ENCODE measurements at regions not wholly inside any gene's neighbourhood (a gene's known extent, or its start where the extent isn't known, plus 50 kb on each side); places are given as distances from the start of the nearest gene placed in this dataset.

DNA sequence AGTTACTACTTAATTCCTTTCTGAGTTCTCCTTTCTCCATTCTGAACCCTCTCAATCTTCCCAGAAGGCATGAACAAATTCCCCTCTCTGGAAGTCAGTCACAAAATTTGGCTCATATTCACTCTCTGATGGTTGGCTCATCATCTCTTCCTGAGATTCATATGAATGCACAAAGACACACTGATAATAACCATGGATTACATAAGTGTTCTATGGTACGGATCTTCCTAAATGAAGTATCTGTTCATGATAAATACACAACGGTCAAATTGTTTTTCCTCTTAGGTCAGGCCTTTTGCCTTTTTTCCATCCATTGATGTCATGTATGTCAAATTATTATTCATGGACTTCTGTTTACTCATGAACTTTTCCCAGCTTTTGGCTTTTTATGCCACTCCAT is 162.6 kb downstream of the P2RY1 start (continued):
- TF ChIP-seq, protein P1, sequence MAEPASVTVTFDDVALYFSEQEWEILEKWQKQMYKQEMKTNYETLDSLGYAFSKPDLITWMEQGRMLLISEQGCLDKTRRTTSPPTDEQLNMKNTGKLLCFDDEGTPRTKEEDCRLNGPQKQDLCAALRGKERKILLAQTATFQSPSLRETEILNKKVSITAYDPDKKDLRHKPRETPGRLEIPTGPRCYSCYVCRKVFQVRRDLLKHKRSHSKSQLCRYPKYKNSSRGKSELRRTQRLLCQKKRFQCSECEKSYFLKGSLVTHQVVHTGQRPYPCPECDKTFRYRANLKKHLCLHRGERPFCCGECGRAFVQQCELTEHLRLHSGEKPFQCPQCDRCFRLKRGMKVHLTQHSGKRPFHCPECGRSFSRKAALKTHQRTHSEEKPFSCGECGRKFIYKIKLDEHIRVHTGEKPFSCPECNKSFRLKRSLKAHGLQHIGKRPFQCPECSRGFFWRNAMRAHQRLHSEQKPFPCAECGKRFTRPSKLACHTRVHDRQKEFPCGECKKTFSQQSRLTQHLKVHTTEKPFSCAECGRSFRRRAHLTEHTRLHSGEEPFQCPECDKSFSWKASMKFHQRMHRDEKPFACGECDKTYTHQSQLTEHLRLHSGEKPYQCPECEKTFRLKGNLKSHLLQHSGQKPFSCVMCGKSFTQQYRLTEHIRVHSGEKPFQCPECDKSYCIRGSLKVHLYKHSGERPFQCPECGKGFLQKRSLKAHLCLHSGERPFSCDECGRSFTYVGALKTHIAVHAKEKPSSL (CRISPR knock-in tag; conservative IDR thresholded peaks at IDR 0.05) = no peak
- TF ChIP-seq KAT7 (CRISPR knock-in tag; IDR thresholded peaks at IDR 0.05; ENCODE audit: borderline replicate concordance) (no peak), PRRX2 (CRISPR knock-in tag; IDR thresholded peaks at IDR 0.05) (no peak), SMAD4 (CRISPR knock-in tag; IDR thresholded peaks at IDR 0.05) (no peak), ATF1 (CRISPR knock-in tag; IDR thresholded peaks at IDR 0.05) (no peak), SP1 (CRISPR knock-in tag; conservative IDR thresholded peaks at IDR 0.05) (no peak), TEAD1 (CRISPR knock-in tag; IDR thresholded peaks at IDR 0.05) (no peak), ZNF416 (CRISPR knock-in tag; IDR thresholded peaks at IDR 0.05) (no peak)
- TF ChIP-seq, protein P2, sequence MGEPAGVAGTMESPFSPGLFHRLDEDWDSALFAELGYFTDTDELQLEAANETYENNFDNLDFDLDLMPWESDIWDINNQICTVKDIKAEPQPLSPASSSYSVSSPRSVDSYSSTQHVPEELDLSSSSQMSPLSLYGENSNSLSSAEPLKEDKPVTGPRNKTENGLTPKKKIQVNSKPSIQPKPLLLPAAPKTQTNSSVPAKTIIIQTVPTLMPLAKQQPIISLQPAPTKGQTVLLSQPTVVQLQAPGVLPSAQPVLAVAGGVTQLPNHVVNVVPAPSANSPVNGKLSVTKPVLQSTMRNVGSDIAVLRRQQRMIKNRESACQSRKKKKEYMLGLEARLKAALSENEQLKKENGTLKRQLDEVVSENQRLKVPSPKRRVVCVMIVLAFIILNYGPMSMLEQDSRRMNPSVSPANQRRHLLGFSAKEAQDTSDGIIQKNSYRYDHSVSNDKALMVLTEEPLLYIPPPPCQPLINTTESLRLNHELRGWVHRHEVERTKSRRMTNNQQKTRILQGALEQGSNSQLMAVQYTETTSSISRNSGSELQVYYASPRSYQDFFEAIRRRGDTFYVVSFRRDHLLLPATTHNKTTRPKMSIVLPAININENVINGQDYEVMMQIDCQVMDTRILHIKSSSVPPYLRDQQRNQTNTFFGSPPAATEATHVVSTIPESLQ (CRISPR knock-in tag; IDR thresholded peaks at IDR 0.05) = no peak
- TF ChIP-seq, protein P3, sequence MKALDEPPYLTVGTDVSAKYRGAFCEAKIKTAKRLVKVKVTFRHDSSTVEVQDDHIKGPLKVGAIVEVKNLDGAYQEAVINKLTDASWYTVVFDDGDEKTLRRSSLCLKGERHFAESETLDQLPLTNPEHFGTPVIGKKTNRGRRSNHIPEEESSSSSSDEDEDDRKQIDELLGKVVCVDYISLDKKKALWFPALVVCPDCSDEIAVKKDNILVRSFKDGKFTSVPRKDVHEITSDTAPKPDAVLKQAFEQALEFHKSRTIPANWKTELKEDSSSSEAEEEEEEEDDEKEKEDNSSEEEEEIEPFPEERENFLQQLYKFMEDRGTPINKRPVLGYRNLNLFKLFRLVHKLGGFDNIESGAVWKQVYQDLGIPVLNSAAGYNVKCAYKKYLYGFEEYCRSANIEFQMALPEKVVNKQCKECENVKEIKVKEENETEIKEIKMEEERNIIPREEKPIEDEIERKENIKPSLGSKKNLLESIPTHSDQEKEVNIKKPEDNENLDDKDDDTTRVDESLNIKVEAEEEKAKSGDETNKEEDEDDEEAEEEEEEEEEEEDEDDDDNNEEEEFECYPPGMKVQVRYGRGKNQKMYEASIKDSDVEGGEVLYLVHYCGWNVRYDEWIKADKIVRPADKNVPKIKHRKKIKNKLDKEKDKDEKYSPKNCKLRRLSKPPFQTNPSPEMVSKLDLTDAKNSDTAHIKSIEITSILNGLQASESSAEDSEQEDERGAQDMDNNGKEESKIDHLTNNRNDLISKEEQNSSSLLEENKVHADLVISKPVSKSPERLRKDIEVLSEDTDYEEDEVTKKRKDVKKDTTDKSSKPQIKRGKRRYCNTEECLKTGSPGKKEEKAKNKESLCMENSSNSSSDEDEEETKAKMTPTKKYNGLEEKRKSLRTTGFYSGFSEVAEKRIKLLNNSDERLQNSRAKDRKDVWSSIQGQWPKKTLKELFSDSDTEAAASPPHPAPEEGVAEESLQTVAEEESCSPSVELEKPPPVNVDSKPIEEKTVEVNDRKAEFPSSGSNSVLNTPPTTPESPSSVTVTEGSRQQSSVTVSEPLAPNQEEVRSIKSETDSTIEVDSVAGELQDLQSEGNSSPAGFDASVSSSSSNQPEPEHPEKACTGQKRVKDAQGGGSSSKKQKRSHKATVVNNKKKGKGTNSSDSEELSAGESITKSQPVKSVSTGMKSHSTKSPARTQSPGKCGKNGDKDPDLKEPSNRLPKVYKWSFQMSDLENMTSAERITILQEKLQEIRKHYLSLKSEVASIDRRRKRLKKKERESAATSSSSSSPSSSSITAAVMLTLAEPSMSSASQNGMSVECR (CRISPR knock-in tag; IDR thresholded peaks at IDR 0.05; ENCODE audit: borderline replicate concordance) = no peak

DNA sequence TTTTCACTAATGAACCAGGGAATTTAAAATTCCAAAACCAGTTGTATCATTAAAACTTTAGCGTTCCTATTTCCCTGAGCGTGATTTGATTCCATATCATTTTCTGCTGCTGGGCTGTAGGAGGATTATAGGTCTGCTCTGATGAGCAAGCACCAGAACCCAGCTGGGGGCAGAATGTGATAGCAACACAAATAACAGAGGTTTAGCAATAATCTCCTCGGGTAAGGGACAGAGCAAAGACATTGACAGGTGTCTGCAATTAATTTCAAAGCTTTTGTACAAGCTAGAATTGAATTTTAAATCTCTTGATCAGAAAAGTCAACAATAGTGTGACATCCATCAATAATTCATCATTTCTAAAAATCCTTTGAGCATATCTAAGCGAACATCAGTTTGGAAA is 163.4 kb upstream of the RAP2B start:
- no peak for DNase-seq (ENCODE audit: low spot score)
- Mint-ChIP-seq H3K36me3 (no peaks in the 10 kb centered on the region), H3K4me3 (no peak overlapping the region), H3K27me3 (ENCODE audit: low read depth) (no peaks in the 10 kb centered on the region), H3K27ac (no peak overlapping the region), H3K4me1 (peaks cover 7% of the 10 kb centered on the region), H3K9me3 (no peaks in the 10 kb centered on the region; the same call in 1 of the 2 replicates)
- ChIA-PET CTCF (no interaction called here), POLR2A (no interaction called here)
- ATAC-seq = no peak
- TF ChIP-seq ZNF138 (CRISPR knock-in tag; conservative IDR thresholded peaks at IDR 0.05) (no peak), TP53 (CRISPR knock-in tag; IDR thresholded peaks at IDR 0.05) (no peak), MXD4 (CRISPR knock-in tag; IDR thresholded peaks at IDR 0.05; ENCODE audit: borderline replicate concordance) (no peak), SMAD4 (CRISPR knock-in tag; IDR thresholded peaks at IDR 0.05) (no peak), TEAD1 (CRISPR knock-in tag; IDR thresholded peaks at IDR 0.05) (no peak), NFATC4 (CRISPR knock-in tag; IDR thresholded peaks at IDR 0.05) (no peak), FOXP1 (CRISPR knock-in tag; IDR thresholded peaks at IDR 0.05; ENCODE audit: borderline replicate concordance) (no peak), ZBTB21 (CRISPR knock-in tag; IDR thresholded peaks at IDR 0.05; ENCODE audit: borderline replicate concordance) (no peak), ZNF416 (CRISPR knock-in tag; IDR thresholded peaks at IDR 0.05) (no peak), FOXJ3 (CRISPR knock-in tag; IDR thresholded peaks at IDR 0.05; ENCODE audit: borderline replicate concordance) (no peak)
- TF ChIP-seq, protein P4, sequence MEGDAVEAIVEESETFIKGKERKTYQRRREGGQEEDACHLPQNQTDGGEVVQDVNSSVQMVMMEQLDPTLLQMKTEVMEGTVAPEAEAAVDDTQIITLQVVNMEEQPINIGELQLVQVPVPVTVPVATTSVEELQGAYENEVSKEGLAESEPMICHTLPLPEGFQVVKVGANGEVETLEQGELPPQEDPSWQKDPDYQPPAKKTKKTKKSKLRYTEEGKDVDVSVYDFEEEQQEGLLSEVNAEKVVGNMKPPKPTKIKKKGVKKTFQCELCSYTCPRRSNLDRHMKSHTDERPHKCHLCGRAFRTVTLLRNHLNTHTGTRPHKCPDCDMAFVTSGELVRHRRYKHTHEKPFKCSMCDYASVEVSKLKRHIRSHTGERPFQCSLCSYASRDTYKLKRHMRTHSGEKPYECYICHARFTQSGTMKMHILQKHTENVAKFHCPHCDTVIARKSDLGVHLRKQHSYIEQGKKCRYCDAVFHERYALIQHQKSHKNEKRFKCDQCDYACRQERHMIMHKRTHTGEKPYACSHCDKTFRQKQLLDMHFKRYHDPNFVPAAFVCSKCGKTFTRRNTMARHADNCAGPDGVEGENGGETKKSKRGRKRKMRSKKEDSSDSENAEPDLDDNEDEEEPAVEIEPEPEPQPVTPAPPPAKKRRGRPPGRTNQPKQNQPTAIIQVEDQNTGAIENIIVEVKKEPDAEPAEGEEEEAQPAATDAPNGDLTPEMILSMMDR (IDR thresholded peaks at IDR 0.05) = no peak
- TF ChIP-seq, protein P5, sequence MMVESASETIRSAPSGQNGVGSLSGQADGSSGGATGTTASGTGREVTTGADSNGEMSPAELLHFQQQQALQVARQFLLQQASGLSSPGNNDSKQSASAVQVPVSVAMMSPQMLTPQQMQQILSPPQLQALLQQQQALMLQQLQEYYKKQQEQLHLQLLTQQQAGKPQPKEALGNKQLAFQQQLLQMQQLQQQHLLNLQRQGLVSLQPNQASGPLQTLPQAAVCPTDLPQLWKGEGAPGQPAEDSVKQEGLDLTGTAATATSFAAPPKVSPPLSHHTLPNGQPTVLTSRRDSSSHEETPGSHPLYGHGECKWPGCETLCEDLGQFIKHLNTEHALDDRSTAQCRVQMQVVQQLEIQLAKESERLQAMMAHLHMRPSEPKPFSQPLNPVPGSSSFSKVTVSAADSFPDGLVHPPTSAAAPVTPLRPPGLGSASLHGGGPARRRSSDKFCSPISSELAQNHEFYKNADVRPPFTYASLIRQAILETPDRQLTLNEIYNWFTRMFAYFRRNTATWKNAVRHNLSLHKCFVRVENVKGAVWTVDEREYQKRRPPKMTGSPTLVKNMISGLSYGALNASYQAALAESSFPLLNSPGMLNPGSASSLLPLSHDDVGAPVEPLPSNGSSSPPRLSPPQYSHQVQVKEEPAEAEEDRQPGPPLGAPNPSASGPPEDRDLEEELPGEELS (CRISPR knock-in tag; IDR thresholded peaks at IDR 0.05) = no peak

Measured in WTC11 (cell line).